Skin epidermis (tissue), 12 donors: ENCODE measurements at regions not wholly inside any gene's neighbourhood (a gene's known extent, or its start where the extent isn't known, plus 50 kb on each side); places are given as distances from the start of the nearest gene placed in this dataset.

ENCODE experiments used
- H3K27ac ChIP-seq, 21 experiments: fragments of 200-600 bp; sonication (generic) in 11 of 21; one replicate each; pipeline ENCODE4 v1.5.0; 2020; ENCODE audit warnings: mild to moderate bottlenecking in 3 of 21, inconsistent platforms in 2 of 21, moderate library complexity in 2 of 21
- H3K4me3 ChIP-seq, 7 experiments: fragments of 200-600 bp; sonication (generic) in 2 of 7; one replicate each; pipeline ENCODE4 v1.5.0; 2020; ENCODE audit warnings: inconsistent platforms in 2 of 7, mild to moderate bottlenecking in 2 of 7, moderate library complexity in 1 of 7

GRCh38 chr12:124410354-124411175, 115.7 kb downstream of the RFLNA start:
- Histone ChIP-seq H3K27ac (peak overlapping the region in 12 of 21 experiments; percentile 0 to 76 (median 58)), H3K4me3 (no peak overlapping the region)

DNA sequence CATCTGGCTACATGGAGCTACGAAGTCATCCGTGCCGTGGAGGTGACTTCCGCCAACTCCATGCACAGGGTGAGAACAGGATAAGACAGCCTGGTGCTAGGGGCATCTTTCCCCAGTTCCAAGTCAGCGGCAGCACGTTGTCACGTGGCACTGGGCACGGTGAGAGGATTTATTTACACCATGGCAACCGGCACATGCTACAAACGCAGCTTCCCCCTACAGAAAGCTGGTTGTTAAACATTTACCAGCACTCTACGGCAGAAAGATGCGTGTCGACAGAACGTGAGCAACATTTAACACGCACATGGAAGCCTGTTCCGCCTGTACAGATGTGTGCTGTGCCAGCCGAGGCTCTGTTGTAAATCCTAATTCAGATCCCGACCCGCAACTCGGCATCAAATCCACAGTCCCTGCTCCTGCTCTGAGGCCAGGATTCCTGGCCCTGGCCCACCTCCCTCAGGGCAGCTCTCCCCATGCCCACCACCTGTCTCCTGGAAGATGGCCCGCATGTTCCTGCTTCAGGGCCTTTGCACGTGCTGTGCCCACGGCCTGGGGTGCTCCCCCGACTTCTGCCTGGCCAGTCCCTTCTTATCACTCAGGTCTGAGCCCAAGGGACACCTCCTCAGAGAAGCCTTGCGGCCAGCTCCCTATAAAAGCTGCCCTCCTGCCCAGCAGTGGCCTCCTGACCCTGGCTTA, 114.1 kb downstream of the RFLNA start:
- Histone ChIP-seq H3K27ac (no peak overlapping the region), H3K4me3 (no peak overlapping the region)

GRCh38 chr12:124407074-124407473, 112.2 kb downstream of the RFLNA start:
- no peak overlapping the region for H3K27ac ChIP-seq

DNA sequence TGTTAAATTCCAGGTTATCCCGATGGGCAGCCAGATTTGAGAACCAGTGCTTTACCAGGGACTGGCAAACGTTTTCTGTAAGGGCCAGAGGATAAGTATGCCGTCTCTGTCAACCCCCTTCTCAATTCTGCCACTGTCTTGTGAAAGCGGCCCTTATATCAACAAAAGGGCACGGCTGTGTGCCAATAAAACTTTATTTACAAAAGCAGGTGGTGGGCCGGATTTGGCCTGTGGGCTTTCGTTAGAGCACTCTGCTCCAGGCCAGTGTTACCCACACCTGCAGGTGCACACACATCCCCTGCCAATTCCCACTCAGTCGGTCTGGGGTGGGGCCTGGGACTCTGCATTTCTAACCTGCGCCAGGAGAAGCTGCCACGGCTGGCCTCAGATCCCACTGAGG, 111.2 kb downstream of the RFLNA start:
- peak overlapping the region in 1 of 21 experiments; percentile 13 for H3K27ac ChIP-seq

More at GRCh38 chr12:124407074-124407473, 112.2 kb downstream of the RFLNA start:
- H3K4me3 ChIP-seq: no peak overlapping the region

DNA sequence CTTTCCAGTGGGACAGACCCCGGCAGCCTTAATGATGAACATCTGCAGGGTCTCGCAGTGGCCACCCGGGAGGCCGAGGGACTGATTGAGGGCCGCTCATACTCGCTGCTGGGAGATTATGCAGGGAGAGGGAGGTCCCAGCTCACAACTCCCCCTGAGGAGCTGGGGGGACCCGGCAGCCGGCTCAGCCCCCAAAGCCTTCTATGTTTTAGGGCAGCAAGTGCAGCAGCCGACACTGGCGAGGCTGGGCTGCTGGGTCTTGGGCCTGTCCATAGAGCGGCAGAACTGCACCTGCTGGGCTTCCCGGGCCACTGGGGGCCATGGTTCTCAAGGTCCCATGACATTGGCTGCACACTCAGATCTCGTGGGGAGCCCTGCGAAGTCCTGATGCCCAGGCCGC, 110.7 kb downstream of the RFLNA start:
- Histone ChIP-seq H3K27ac (peak overlapping the region in 2 of 21 experiments; percentile 7 to 13), H3K4me3 (no peak overlapping the region)

More for the DNA sequence above, 111.2 kb downstream of the RFLNA start:
- H3K4me3 ChIP-seq: no peak overlapping the region

- Histone ChIP-seq H3K27ac (peak overlapping the region in 2 of 21 experiments; percentile 7 to 13), H3K4me3 (no peak overlapping the region)
These were observed 110.3 kb downstream of the RFLNA start for GRCh38 chr12:124405151-124405550.

DNA sequence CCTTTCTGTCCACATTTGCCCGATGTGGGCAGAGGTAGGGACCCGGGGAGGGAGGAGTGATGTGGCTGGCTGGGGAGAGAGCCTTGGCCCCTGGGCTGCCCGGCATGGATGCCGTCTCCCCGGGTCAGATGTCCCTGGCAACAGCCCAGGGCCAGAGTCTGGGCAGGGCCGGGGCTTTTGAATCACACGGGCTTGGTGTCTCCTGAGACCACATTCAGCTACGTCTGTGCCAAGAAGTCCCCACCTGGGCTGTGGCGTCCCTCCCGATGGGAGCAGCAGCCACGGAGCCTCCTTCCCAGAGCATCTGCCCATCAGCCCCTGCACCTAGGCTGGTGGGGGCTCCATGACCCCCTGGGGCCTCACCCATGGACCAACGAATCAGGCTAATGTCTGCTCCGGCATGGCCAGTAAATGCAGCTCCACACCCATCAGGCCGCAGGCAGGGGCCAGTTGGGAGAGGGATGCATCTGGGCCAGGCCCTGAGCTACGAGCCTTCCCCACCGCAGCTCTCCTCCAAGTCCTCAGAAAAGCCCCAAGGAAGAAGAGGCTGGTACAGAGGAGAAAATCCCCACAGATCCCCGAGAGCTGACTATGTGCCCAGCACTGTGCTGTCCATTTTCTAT, 109.4 kb downstream of the RFLNA start:
- H3K27ac ChIP-seq: peak overlapping the region in 9 of 21 experiments; percentile 6 to 67 (median 50)
- no peak overlapping the region for H3K4me3 ChIP-seq

GRCh38 chr12:124403273-124403672, 108.4 kb downstream of the RFLNA start:
- H3K4me3 ChIP-seq: no peak overlapping the region
- peak overlapping the region in 7 of 21 experiments; percentile 6 to 55 (median 37) for H3K27ac ChIP-seq

GRCh38 chr12:124402248-124403066, 107.6 kb downstream of the RFLNA start:
- H3K4me3 ChIP-seq: no peak overlapping the region
- peak overlapping the region in 5 of 21 experiments; percentile 6 to 51 (median 31) for H3K27ac ChIP-seq

DNA sequence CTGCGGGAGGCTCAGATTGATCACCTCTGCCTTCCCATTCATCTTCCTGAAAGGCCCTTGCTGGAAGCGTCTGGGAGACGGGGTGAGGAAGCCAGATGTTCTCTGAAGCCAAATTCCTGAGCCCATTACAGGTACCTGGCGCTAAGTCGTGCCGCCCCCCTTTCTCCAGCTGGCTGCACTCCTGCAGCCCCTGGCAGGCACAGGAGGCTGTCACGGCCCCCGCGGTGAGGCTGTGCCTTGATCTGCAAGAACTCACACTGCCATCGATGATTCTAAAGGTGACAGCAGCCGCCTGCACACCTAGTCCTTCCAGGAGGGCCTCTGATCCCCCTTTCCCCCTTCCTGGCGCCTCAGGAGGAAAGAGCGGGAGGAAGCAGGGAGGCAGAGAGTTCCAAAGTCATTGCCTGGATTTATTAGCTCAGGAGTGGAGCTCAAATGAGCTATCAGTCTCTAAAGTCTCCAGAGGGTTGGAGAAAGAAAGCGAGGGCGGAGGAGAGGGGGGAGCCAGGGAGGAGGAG, 106.9 kb downstream of the RFLNA start:
- no peak overlapping the region for H3K27ac ChIP-seq
- no peak overlapping the region for H3K4me3 ChIP-seq

DNA sequence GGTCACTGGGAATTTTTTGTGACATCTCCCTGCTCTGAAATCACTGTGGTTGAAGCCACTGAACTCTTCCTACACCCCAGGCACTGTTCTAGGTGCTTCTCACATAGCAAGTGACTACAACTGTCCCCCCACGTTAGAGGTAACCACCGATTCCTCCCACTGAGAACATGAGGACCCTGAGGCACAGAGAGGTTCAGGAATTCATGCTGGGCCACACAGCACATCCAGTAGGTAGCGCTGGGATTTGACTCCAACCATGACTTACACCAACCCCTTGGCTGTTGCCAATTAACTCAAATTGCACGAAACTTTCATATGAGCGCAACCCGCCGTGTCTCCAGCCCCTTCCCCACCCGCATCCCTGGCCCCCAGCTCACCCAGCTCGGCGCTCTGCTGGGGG, 105.2 kb downstream of the RFLNA start:
- H3K27ac ChIP-seq: peak overlapping the region in 1 of 21 experiments; percentile 72
- no peak overlapping the region for H3K4me3 ChIP-seq

GRCh38 chr12:124399622-124400021, 104.7 kb downstream of the RFLNA start:
- H3K27ac ChIP-seq: peak overlapping the region in 2 of 21 experiments; percentile 37 to 72
- no peak overlapping the region for H3K4me3 ChIP-seq

DNA sequence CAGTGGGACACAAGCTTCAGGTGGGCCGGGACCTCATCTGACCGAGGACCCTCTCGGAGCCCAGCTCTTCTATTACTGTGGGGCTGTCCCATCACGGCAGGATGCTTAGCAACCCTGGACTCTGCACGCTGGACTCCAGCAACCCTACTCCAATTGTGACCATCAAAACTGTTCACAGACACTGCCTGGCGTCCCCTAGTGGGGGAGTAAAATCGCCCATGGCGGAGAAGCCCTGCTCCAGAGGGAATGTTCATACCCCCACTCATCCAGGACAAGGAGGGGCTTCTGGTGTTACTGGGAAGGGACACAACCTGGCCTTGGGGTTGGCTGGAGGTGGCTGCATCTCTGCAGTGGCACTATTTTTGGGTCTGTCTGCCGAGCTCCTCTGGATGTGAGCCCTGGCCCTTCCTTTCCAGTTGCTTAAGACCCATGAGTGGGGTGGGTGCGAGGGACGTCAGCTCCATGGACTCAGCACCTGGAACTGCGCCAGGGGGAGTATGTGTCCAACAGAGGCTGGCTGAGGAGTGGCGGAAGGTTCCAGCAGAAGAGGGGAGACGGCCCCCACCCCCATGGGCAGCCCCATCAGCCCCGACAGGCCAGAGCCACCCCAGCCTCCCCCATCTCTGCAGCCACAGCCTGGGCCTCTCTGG, 103.8 kb downstream of the RFLNA start:
- H3K27ac ChIP-seq: peak overlapping the region in 4 of 21 experiments; percentile 16 to 72 (median 41)
- no peak overlapping the region for H3K4me3 ChIP-seq

DNA sequence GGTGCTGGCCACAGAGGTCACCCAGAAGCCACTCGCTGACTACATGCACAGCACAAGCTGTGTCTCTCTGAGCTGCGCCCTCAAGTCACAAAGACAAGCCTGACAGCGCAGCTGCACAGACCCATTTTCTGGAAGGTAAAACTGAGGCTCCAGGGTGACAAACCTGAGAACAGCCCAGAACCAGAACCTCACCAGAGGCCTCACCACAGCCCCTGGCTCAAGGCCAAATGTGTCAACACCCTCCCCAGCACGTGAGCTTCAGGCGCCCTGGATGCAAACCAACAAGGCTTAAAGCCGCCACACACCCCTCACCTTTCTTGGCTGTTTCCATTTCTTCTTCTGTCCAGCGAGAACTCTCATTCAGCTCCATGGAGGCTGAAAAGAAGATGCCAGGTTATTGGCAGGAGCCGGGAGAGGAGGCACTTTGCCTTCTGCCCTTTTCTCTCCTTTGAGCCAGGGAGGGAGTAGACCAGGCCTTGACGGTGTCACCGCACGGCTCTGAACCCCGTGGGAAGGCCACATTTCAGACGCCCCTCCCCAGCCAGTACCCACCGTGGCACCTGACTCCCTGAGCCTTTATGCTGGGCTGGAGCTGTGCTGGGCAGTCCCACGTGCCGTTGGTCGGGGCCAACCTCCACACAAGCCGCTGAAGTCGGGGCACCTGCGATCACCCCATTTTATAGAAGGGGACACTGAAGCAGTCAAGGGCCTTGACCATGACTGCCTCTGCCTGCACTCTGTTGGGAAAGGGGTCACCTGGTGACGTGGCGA, 103.1 kb downstream of the RFLNA start:
- H3K27ac ChIP-seq: peak overlapping the region in 6 of 21 experiments; percentile 17 to 72 (median 42)

GRCh38 chr12:124397399-124397679, 102.4 kb downstream of the RFLNA start:
- Histone ChIP-seq H3K4me3 (no peak overlapping the region), H3K27ac (peak overlapping the region in 6 of 21 experiments; percentile 5 to 72 (median 42))

More for the DNA sequence above, 103.1 kb downstream of the RFLNA start:
- no peak overlapping the region for H3K4me3 ChIP-seq

DNA sequence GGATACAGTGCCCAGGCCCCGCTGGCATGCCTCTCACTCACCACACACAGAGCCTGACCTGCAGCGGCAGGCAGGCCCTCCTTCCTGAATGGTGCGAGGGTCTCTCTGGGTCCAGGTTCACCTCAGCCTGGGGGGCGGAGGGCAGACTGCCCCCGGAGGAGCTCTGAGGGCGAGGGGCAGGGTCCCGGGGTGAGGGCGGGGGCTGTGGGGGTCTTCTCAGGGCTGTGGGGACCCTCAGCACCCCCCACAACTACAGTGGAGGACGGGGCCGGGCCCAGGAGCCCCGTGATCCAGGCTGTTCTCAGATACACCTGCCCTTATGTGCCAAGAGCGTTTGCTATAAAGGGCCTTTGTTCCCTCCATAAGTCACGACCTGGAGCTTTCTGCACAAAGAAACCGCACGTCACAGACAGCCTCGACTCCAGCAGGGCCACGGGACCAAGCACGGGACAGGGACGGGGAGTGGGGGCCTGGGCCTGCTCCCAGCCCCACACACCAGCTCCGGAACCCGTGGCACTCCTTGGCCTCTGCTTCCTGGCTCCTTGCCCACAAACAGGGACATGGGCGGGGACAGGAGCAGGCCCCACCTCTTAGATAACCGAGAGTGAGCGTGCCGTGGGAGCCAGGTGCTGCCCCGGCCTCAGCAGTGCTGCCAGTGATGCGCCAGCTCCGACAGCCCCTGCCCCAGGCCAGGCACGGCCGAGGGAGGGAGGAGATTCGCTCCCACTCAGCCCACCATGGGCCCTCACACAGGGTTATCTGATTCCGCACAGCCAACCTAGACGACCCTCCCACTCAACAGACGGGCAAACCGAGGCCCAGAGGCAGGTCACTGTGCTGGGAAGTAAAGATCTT, 101.9 kb downstream of the RFLNA start:
- no peak overlapping the region for H3K4me3 ChIP-seq
- H3K27ac ChIP-seq: peak overlapping the region in 9 of 21 experiments; percentile 5 to 72 (median 54)

- Histone ChIP-seq H3K27ac (peak overlapping the region in 4 of 21 experiments; percentile 56 to 95 (median 82)), H3K4me3 (no peak overlapping the region)
These were observed 101.1 kb downstream of the RFLNA start for GRCh38 chr12:124395986-124396385.
